MCF 10A (cell line): ENCODE measurements at regions not wholly inside any gene's neighbourhood (a gene's known extent, or its start where the extent isn't known, plus 50 kb on each side); places are given as distances from the start of the nearest gene placed in this dataset.

Experiments
- BruUV-seq: library from RNA; stranded (reverse); fragments of 400-500 nt; replicated peaks from 2 replicates; lab custom pipeline; 2021; lab: Mats Ljungman, UMichigan
- CTCF ChIA-PET: fragments of 300-600 bp; sonication (Branson Sonifier 250); formaldehyde crosslinking; extraction: SDS; loops from one replicate; lab custom pipeline; 2021; ENCODE audit warnings: antibody characterized with exemption, inconsistent platforms; lab: Yijun Ruan, JAX
- POLR2A ChIA-PET: fragments of 300-600, 350-650 bp; sonication (Branson Sonifier 250); formaldehyde crosslinking; extraction: SDS; loops from one replicate; lab custom pipeline; 2020; ENCODE audit warnings: antibody characterized with exemption, inconsistent platforms; lab: Yijun Ruan, JAX
- DNase-seq: peaks from one replicate; pipeline ENCODE4 v3.0.0-alpha.2; 2018; ENCODE audit not compliant: unreplicated experiment
- H3K27ac Mint-ChIP-seq: one replicate; pipeline ENCODE4 v1.8.0; 2022; ENCODE audit warnings: mild to moderate bottlenecking, low read depth, mixed read lengths; ENCODE audit not compliant: unreplicated experiment
- H3K27me3 Mint-ChIP-seq: one replicate; pipeline ENCODE4 v1.8.0; 2022; ENCODE audit warnings: mixed read lengths; ENCODE audit not compliant: insufficient read depth, unreplicated experiment
- H3K36me3 Mint-ChIP-seq: one replicate; pipeline ENCODE4 v1.8.0; 2022; ENCODE audit warnings: mild to moderate bottlenecking, moderate library complexity, mixed read lengths; ENCODE audit not compliant: insufficient read depth, unreplicated experiment
- H3K4me1 Mint-ChIP-seq: one replicate; pipeline ENCODE4 v1.8.0; 2022; ENCODE audit warnings: mixed read lengths; ENCODE audit not compliant: insufficient read depth, unreplicated experiment
- H3K4me3 Mint-ChIP-seq: one replicate; pipeline ENCODE4 v1.8.0; 2022; ENCODE audit warnings: mild to moderate bottlenecking, moderate library complexity, mixed read lengths; ENCODE audit not compliant: unreplicated experiment
- H3K9me3 Mint-ChIP-seq: one replicate; pipeline ENCODE4 v1.8.0; 2022; ENCODE audit warnings: mixed read lengths; ENCODE audit not compliant: unreplicated experiment
- intact Hi-C: fragments of 100-400 bp; cut with micrococcal nuclease; formaldehyde crosslinking; loops from 2 replicates; pipeline ENCODE4 v1.14.1; 2022
- TF ChIP-seq, protein P1 (sequence below): fragments of 200-600 bp; IDR thresholded peaks from one replicate; pipeline ENCODE4 v1.8.0; 2022; ENCODE audit warnings: antibody characterized with exemption, mild to moderate bottlenecking; ENCODE audit not compliant: unreplicated experiment

DNA sequence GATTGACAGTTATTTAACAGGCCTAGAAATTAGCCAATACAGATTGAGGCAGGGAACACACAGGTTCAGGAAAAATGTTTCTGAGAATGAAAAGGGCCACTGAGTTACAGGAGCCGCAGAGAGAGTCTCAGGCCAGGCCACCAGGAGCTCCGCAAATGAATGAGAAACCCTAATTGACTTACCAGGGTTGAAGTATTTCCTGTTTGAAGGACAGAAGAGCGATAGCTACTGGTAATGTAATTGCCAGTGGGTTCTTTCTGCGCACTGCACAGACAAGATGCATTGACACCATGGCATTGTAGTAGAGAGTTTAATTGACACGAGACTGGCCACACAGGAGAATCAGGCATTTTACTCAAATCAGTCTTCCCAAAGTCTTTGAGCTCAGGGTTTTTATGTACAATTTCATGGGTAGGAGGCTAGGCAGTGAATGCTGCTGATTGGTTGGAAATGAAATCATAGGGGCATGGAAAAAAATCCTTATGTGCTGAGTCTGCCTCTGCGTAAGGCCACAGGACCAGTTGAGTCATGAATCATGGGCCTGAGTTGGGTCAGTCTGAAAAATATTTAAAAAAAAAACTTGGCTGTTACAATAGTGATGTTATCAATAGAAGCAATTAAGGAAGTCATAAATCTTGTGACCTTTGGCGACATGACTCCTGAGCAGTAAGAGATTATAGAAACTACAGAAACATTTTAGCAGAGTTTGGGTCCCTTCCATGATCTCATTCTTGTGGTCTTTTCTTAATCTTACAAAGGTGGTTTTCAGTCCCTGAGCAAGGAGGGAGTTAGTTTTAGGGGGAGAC is 203.8 kb downstream of the CASP12 start:
- Mint-ChIP-seq H3K27me3 (no peaks in the 10 kb centered on the region), H3K36me3 (no peaks in the 10 kb centered on the region), H3K4me3 (no peak overlapping the region), H3K27ac (no peak overlapping the region), H3K4me1 (peaks cover 6% of the 10 kb centered on the region), H3K9me3 (peaks cover 7% of the 10 kb centered on the region)
- DNase-seq: no peak
- CTCF ChIA-PET: interaction anchor here (0.6 kb wide), 1 partner anchor 616 kb away, joined by 3 read pairs; no protein-coding TSS in a partner anchor
- intact Hi-C loops: no loop called here
- TF ChIP-seq, protein P1, sequence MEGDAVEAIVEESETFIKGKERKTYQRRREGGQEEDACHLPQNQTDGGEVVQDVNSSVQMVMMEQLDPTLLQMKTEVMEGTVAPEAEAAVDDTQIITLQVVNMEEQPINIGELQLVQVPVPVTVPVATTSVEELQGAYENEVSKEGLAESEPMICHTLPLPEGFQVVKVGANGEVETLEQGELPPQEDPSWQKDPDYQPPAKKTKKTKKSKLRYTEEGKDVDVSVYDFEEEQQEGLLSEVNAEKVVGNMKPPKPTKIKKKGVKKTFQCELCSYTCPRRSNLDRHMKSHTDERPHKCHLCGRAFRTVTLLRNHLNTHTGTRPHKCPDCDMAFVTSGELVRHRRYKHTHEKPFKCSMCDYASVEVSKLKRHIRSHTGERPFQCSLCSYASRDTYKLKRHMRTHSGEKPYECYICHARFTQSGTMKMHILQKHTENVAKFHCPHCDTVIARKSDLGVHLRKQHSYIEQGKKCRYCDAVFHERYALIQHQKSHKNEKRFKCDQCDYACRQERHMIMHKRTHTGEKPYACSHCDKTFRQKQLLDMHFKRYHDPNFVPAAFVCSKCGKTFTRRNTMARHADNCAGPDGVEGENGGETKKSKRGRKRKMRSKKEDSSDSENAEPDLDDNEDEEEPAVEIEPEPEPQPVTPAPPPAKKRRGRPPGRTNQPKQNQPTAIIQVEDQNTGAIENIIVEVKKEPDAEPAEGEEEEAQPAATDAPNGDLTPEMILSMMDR: no peak
- BruUV-seq: no TSS peak
- POLR2A ChIA-PET: interaction anchor here (0.6 kb wide), 1 partner anchor 144 kb away, joined by 3 read pairs; no protein-coding TSS in a partner anchor

DNA sequence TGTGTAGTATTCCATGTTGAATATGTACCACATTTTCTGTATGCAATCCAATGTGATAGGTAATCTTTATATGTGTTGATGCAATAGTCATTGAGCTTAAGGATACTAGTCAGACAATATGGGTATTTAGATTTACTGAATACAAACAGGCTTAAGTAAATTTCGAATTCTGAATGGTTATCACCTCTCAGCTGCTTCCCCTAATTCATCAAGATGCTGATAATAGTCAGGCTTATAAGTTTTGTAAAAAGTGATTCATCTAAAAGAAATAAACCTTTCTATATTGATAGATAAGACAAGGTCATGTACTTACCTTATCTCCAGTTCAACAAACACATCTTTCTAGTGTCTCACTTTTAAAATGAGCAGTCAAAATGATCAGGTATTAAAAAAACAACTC is 205.5 kb downstream of the CASP12 start:
- CTCF ChIA-PET: interaction anchor here (0.7 kb wide), 1 partner anchor 68 kb away, joined by 4 read pairs; no protein-coding TSS in a partner anchor
- no peak overlapping the region for H3K4me3 Mint-ChIP-seq

DNA sequence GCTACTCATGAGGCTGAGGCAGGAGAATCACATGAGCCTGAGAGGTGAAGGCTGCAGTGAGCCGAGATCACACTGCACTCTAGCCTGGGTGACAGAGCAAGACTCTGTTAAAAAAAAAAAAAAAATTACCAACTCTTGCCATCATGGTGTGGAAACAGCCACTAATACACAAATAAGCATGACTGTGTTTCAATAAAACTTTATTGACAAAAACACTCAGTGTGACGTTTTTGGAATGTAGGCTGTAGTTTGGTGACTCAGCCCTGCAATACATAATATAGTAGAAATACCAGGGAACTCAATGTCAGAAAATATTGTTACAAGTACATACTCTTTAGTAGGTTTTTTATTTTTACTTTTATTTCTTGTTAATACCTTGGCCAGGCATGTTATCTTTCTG is 207.1 kb downstream of the CASP12 start:
- Mint-ChIP-seq H3K27me3 (no peaks in the 10 kb centered on the region), H3K4me3 (no peak overlapping the region), H3K4me1 (peaks cover 6% of the 10 kb centered on the region), H3K27ac (no peak overlapping the region), H3K36me3 (no peaks in the 10 kb centered on the region), H3K9me3 (peaks cover 7% of the 10 kb centered on the region)
- intact Hi-C loops: no loop called here
- no peak for DNase-seq
- ChIA-PET CTCF (no interaction called here), POLR2A (no interaction called here)
- no TSS peak for BruUV-seq
- TF ChIP-seq, protein P1: no peak

More for the DNA sequence above, 205.5 kb downstream of the CASP12 start:
- Mint-ChIP-seq H3K9me3 (peaks cover 7% of the 10 kb centered on the region), H3K27ac (no peak overlapping the region), H3K36me3 (no peaks in the 10 kb centered on the region), H3K4me1 (peaks cover 6% of the 10 kb centered on the region), H3K27me3 (no peaks in the 10 kb centered on the region)
- BruUV-seq: no TSS peak
- no peak for DNase-seq
- POLR2A ChIA-PET: no interaction called here
- TF ChIP-seq, protein P1: no peak
- intact Hi-C loops: no loop called here

DNA sequence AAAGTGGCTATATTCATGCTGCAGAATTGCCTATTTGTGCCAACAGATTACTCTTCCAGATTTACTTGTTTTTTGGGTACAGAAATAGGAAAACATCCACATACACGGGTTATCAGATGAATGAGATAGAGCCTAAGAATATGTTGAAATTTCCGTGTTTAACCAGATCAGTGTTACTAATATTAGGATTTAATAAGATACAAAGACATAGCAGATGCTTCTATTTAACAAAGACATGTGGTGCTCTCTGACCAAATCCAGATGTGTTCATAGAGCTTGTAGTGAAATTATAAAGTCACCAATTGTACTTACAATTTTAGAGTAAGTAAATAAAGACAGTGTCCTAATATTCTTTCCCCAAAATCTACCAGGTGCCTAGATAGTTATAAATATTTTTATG is 208.0 kb downstream of the CASP12 start:
- H3K4me3 Mint-ChIP-seq: no peak overlapping the region
- no peaks in the 10 kb centered on the region for H3K36me3 Mint-ChIP-seq
- H3K27me3 Mint-ChIP-seq: no peaks in the 10 kb centered on the region
- no peak for DNase-seq
- CTCF ChIA-PET: no interaction called here
- POLR2A ChIA-PET: no interaction called here
- H3K4me1 Mint-ChIP-seq: peaks cover 6% of the 10 kb centered on the region
- no TSS peak for BruUV-seq
- H3K27ac Mint-ChIP-seq: no peak overlapping the region
- intact Hi-C loops: no loop called here
- TF ChIP-seq, protein P1: no peak
- peaks cover 7% of the 10 kb centered on the region for H3K9me3 Mint-ChIP-seq
